ENCODE measurements at regions not wholly inside any gene's neighbourhood (a gene's known extent, or its start where the extent isn't known, plus 50 kb on each side); places are given as distances from the start of the nearest gene placed in this dataset.

- DNase-seq (ENCODE audit: low spot score): no peak
- no peak for TF ChIP-seq CTCF (IDR thresholded peaks at IDR 0.05; ENCODE audit: extremely low read depth, missing control alignments)
These were observed 227.2 kb downstream of the SPCS3 start for GRCh38 chr4:176546975-176547374.

GRCh38 chr4:176548571-176548970, 228.8 kb downstream of the SPCS3 start:
- TF ChIP-seq CTCF (IDR thresholded peaks at IDR 0.05; ENCODE audit: extremely low read depth, missing control alignments): no peak
- no peak for DNase-seq (ENCODE audit: low spot score)

GRCh38 chr4:176549161-176549865, 229.5 kb downstream of the SPCS3 start:
- no peak for TF ChIP-seq CTCF (IDR thresholded peaks at IDR 0.05; ENCODE audit: extremely low read depth, missing control alignments)
- DNase-seq (ENCODE audit: low spot score): no peak

GRCh38 chr4:176558661-176559060, 234.1 kb downstream of the VEGFC start:
- no peak for TF ChIP-seq CTCF (IDR thresholded peaks at IDR 0.05; ENCODE audit: extremely low read depth, missing control alignments)
- no peak for DNase-seq (ENCODE audit: low spot score)

GRCh38 chr4:176561368-176561767, 231.4 kb downstream of the VEGFC start:
- no peak for DNase-seq (ENCODE audit: low spot score)
- no peak for TF ChIP-seq CTCF (IDR thresholded peaks at IDR 0.05; ENCODE audit: extremely low read depth, missing control alignments)

GRCh38 chr4:176563591-176563990, 229.1 kb downstream of the VEGFC start:
- DNase-seq (ENCODE audit: low spot score): no peak
- TF ChIP-seq CTCF (IDR thresholded peaks at IDR 0.05; ENCODE audit: extremely low read depth, missing control alignments): no peak

GRCh38 chr4:176565049-176565448, 227.7 kb downstream of the VEGFC start:
- no peak for DNase-seq (ENCODE audit: low spot score)
- no peak for TF ChIP-seq CTCF (IDR thresholded peaks at IDR 0.05; ENCODE audit: extremely low read depth, missing control alignments)

Measured in GM20000 (cell line).